ENCODE measurements at regions not wholly inside any gene's neighbourhood (a gene's known extent, or its start where the extent isn't known, plus 50 kb on each side); places are given as distances from the start of the nearest gene placed in this dataset.

DNA sequence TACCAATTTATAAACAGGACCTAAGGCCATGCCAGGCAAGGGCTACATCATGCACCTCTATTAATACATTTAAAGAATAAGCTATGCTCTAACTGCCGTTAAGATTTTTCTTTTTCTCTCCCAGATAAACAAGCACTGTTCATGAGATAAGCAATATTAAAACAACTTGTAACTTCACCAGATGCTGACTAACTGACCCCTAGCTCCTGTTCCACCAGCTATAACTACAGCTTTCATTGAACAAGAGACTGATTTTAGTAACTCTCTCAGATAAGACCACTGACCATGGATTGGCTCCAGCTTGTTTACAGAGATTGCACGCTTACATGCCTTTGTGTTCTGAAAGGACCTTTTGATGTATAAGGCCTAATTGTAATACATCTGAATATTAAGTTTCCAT lies 540.7 kb upstream of the NECTIN3 start:
- TF ChIP-seq, protein P1, sequence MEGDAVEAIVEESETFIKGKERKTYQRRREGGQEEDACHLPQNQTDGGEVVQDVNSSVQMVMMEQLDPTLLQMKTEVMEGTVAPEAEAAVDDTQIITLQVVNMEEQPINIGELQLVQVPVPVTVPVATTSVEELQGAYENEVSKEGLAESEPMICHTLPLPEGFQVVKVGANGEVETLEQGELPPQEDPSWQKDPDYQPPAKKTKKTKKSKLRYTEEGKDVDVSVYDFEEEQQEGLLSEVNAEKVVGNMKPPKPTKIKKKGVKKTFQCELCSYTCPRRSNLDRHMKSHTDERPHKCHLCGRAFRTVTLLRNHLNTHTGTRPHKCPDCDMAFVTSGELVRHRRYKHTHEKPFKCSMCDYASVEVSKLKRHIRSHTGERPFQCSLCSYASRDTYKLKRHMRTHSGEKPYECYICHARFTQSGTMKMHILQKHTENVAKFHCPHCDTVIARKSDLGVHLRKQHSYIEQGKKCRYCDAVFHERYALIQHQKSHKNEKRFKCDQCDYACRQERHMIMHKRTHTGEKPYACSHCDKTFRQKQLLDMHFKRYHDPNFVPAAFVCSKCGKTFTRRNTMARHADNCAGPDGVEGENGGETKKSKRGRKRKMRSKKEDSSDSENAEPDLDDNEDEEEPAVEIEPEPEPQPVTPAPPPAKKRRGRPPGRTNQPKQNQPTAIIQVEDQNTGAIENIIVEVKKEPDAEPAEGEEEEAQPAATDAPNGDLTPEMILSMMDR (conservative IDR thresholded peaks at IDR 0.05; ENCODE audit: low read depth, low read length): no peak
- TF ChIP-seq EZH2 (IDR thresholded peaks at IDR 0.05; ENCODE audit: low read length, unreplicated experiment): no peak

All from PC-3 (cell line).